ENCODE measurements at regions not wholly inside any gene's neighbourhood (a gene's known extent, or its start where the extent isn't known, plus 50 kb on each side); places are given as distances from the start of the nearest gene placed in this dataset.

DNA sequence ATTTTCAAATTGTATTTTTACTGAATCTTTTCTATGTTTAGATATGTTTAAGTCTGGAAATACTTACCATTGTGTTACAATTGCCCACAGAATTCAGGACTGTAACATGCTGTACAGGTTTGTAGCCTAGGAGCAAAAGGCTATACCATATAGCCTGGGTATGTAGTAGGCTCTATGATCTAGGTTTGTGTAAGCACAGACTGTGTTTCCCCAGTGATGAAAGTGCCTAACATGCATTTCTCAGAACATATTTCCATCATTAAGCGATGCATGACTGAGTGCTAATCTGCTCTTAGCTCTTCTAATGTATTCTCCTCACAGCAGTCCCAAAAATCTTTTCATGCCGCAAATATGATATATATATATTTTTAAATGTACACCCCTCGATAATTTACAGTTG lies 166.7 kb upstream of the PPP2R2B start:
- Histone ChIP-seq H2BK5ac (ENCODE audit: low read length) (no peak overlapping the region), H2AFZ (ENCODE audit: low read length) (no peak overlapping the region), H3K79me1 (ENCODE audit: low read depth, low read length) (no peaks in the 10 kb centered on the region), H2BK12ac (ENCODE audit: low read length) (no peak overlapping the region), H3K4ac (ENCODE audit: low read length) (no peak overlapping the region), H3K4me2 (ENCODE audit: insufficient read depth, low read length, poor library complexity, severe bottlenecking) (no peak overlapping the region), H3K9me3 (replicated peaks in 1 of 2; ENCODE audit: control insufficient read depth in 2 of 2, insufficient read depth in 1 of 2, low read depth in 1 of 2, low read length in 2 of 2) (no peaks in the 10 kb centered on the region), H3K9ac (ENCODE audit: low read depth, low read length, poor library complexity) (no peak overlapping the region), H2AK5ac (ENCODE audit: low read depth, low read length) (no peak overlapping the region), H3K4me3 (ENCODE audit: low read length in 2 of 2) (no peak overlapping the region), H2BK120ac (ENCODE audit: low read depth, low read length) (no peak overlapping the region), H4K91ac (ENCODE audit: low read depth, low read length, poor library complexity) (no peak overlapping the region), H3K23ac (ENCODE audit: low read depth, low read length, poor library complexity) (no peak overlapping the region), H3K27me3 (ENCODE audit: control insufficient read depth in 3 of 3, insufficient read depth in 3 of 3, low read depth in 1 of 3, low read length in 3 of 3) (no peaks in the 10 kb centered on the region), H2BK15ac (ENCODE audit: low read length) (no peak overlapping the region), H3K27ac (replicated peaks; ENCODE audit: low read length) (no peak overlapping the region), H3K36me3 (replicated peaks in 1 of 2; ENCODE audit: control insufficient read depth in 2 of 2, insufficient read depth in 2 of 2, low read length in 2 of 2) (no peaks in the 10 kb centered on the region), H4K8ac (ENCODE audit: low read depth, low read length) (no peak overlapping the region), H3K14ac (ENCODE audit: low read length) (no peak overlapping the region), H3K18ac (ENCODE audit: low read length) (no peak overlapping the region), H3K4me1 (ENCODE audit: control insufficient read depth in 2 of 2, insufficient read depth in 1 of 2, low read depth in 1 of 2, low read length in 2 of 2) (peaks cover 0 to 1% of the 10 kb centered on the region in 2 donors)
- WGBS, 2 donors (ENCODE audit: extremely low coverage in 2 of 2, insufficient read length in 2 of 2, insufficient replicate concordance in 1 of 2): no CpG with 5 or more reads among the region's 3 CpGs
- DNase-seq (ENCODE audit: low spot score): no peak

DNA sequence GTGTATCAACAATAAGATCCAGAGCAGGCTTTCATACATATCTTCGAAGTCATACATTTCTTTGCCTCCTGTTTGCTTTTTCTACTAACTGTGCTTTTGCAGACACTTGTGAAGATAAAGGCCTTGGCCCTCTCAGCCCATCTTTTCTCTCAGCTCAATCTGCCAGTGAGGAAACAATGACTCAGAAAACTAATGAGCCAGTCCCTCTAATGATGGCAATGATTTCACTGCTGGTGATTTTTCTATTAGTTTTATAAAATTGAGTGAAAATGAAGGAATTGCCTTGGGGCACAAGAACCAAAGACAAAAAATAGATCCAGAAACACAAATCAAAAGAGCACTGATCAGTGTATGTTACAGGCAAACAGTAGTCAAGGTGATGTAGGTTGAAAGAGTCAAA lies 167.7 kb upstream of the PPP2R2B start:
- Histone ChIP-seq H3K18ac (ENCODE audit: low read length) (no peak overlapping the region), H3K23ac (ENCODE audit: low read depth, low read length, poor library complexity) (no peak overlapping the region), H3K9me3 (replicated peaks in 1 of 2; ENCODE audit: control insufficient read depth in 2 of 2, insufficient read depth in 1 of 2, low read depth in 1 of 2, low read length in 2 of 2) (no peaks in the 10 kb centered on the region), H3K27ac (replicated peaks; ENCODE audit: low read length) (no peak overlapping the region), H2AFZ (ENCODE audit: low read length) (no peak overlapping the region), H3K4ac (ENCODE audit: low read length) (no peak overlapping the region), H3K27me3 (ENCODE audit: control insufficient read depth in 3 of 3, insufficient read depth in 3 of 3, low read depth in 1 of 3, low read length in 3 of 3) (no peaks in the 10 kb centered on the region), H3K4me3 (ENCODE audit: low read length in 2 of 2) (no peak overlapping the region), H4K8ac (ENCODE audit: low read depth, low read length) (no peak overlapping the region), H3K4me1 (ENCODE audit: control insufficient read depth in 2 of 2, insufficient read depth in 1 of 2, low read depth in 1 of 2, low read length in 2 of 2) (no peaks in the 10 kb centered on the region), H2AK5ac (ENCODE audit: low read depth, low read length) (no peak overlapping the region), H4K91ac (ENCODE audit: low read depth, low read length, poor library complexity) (no peak overlapping the region), H2BK120ac (ENCODE audit: low read depth, low read length) (no peak overlapping the region), H3K9ac (ENCODE audit: low read depth, low read length, poor library complexity) (no peak overlapping the region), H2BK5ac (ENCODE audit: low read length) (no peak overlapping the region), H2BK15ac (ENCODE audit: low read length) (no peak overlapping the region), H2BK12ac (ENCODE audit: low read length) (no peak overlapping the region), H3K79me1 (ENCODE audit: low read depth, low read length) (no peaks in the 10 kb centered on the region), H3K14ac (ENCODE audit: low read length) (no peak overlapping the region), H3K4me2 (ENCODE audit: insufficient read depth, low read length, poor library complexity, severe bottlenecking) (no peak overlapping the region), H3K36me3 (replicated peaks in 1 of 2; ENCODE audit: control insufficient read depth in 2 of 2, insufficient read depth in 2 of 2, low read length in 2 of 2) (no peaks in the 10 kb centered on the region)
- WGBS, 2 donors (ENCODE audit: extremely low coverage in 2 of 2, insufficient read length in 2 of 2, insufficient replicate concordance in 1 of 2): no CpG with 5 or more reads among the region's 1 CpG
- no peak for DNase-seq (ENCODE audit: low spot score)

DNA sequence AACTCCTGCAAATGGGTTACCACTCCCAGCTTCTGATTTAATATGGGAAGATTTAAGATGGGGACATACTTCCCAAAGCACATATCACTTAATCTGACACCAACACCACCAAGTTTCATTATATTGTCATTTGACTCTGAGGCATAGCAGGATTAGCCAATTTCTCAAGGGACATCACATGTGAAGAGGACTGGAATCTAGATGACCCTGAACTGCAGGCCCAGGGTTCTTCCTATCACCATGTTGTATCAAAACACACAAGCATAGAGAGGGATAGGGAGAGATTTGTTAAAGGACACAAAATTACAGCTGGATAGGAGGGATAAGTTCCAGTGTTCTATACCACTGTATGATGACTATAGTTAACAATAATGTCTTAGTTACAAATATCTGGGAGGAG lies 168.3 kb upstream of the PPP2R2B start:
- no peak overlapping the region for H3K27ac ChIP-seq (replicated peaks; ENCODE audit: low read length)
- no peak overlapping the region for H2AFZ ChIP-seq (ENCODE audit: low read length)
- H2BK12ac ChIP-seq (ENCODE audit: low read length): no peak overlapping the region
- H3K4me1 ChIP-seq (ENCODE audit: control insufficient read depth in 2 of 2, insufficient read depth in 1 of 2, low read depth in 1 of 2, low read length in 2 of 2): no peaks in the 10 kb centered on the region
- no peak overlapping the region for H2BK15ac ChIP-seq (ENCODE audit: low read length)
- H4K8ac ChIP-seq (ENCODE audit: low read depth, low read length): no peak overlapping the region
- H3K9ac ChIP-seq (ENCODE audit: low read depth, low read length, poor library complexity): no peak overlapping the region
- no peak overlapping the region for H2BK5ac ChIP-seq (ENCODE audit: low read length)
- no peaks in the 10 kb centered on the region for H3K36me3 ChIP-seq (replicated peaks in 1 of 2; ENCODE audit: control insufficient read depth in 2 of 2, insufficient read depth in 2 of 2, low read length in 2 of 2)
- no peaks in the 10 kb centered on the region for H3K27me3 ChIP-seq (ENCODE audit: control insufficient read depth in 3 of 3, insufficient read depth in 3 of 3, low read depth in 1 of 3, low read length in 3 of 3)
- H3K9me3 ChIP-seq (replicated peaks in 1 of 2; ENCODE audit: control insufficient read depth in 2 of 2, insufficient read depth in 1 of 2, low read depth in 1 of 2, low read length in 2 of 2): no peaks in the 10 kb centered on the region
- no peak overlapping the region for H2AK5ac ChIP-seq (ENCODE audit: low read depth, low read length)
- no peak overlapping the region for H3K18ac ChIP-seq (ENCODE audit: low read length)
- no peak overlapping the region for H4K91ac ChIP-seq (ENCODE audit: low read depth, low read length, poor library complexity)
- no peak overlapping the region for H3K4me3 ChIP-seq (ENCODE audit: low read length in 2 of 2)
- H3K14ac ChIP-seq (ENCODE audit: low read length): no peak overlapping the region
- no peak overlapping the region for H2BK120ac ChIP-seq (ENCODE audit: low read depth, low read length)
- no peak overlapping the region for H3K23ac ChIP-seq (ENCODE audit: low read depth, low read length, poor library complexity)
- no peak overlapping the region for H3K4ac ChIP-seq (ENCODE audit: low read length)
- DNase-seq (ENCODE audit: low spot score): no peak
- H3K79me1 ChIP-seq (ENCODE audit: low read depth, low read length): no peaks in the 10 kb centered on the region
- H3K4me2 ChIP-seq (ENCODE audit: insufficient read depth, low read length, poor library complexity, severe bottlenecking): no peak overlapping the region

DNA sequence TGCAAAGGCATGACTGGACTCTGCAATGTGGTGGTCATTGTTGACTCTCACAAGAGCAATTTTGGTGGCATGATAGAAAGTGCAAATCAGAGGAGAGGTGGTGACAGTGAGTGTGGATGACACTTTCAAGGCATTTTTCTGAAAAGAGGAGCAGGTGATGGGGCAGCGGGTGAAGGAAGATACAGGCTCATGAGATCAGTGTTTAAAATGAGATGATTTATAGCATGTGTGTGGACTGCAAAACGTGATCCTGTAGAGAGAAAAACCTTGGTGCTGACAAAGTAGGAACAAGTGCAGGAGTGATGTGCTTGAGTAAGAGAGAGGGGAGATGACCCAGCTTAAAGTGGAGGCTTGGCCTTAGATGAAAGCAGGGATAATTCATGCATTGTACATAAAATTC lies 171.2 kb upstream of the PPP2R2B start:
- Histone ChIP-seq H3K23ac (ENCODE audit: low read depth, low read length, poor library complexity) (no peak overlapping the region), H2AFZ (ENCODE audit: low read length) (no peak overlapping the region), H3K9ac (ENCODE audit: low read depth, low read length, poor library complexity) (no peak overlapping the region), H3K18ac (ENCODE audit: low read length) (no peak overlapping the region), H2BK12ac (ENCODE audit: low read length) (no peak overlapping the region), H2BK120ac (ENCODE audit: low read depth, low read length) (no peak overlapping the region), H2BK5ac (ENCODE audit: low read length) (no peak overlapping the region), H4K8ac (ENCODE audit: low read depth, low read length) (no peak overlapping the region), H3K9me3 (replicated peaks in 1 of 2; ENCODE audit: control insufficient read depth in 2 of 2, insufficient read depth in 1 of 2, low read depth in 1 of 2, low read length in 2 of 2) (no peaks in the 10 kb centered on the region), H3K4me1 (ENCODE audit: control insufficient read depth in 2 of 2, insufficient read depth in 1 of 2, low read depth in 1 of 2, low read length in 2 of 2) (no peaks in the 10 kb centered on the region), H2BK15ac (ENCODE audit: low read length) (no peak overlapping the region), H3K27ac (replicated peaks; ENCODE audit: low read length) (no peak overlapping the region), H3K27me3 (ENCODE audit: control insufficient read depth in 3 of 3, insufficient read depth in 3 of 3, low read depth in 1 of 3, low read length in 3 of 3) (peaks cover 0 to 3% (median 0%) of the 10 kb centered on the region in 3 experiments), H3K4ac (ENCODE audit: low read length) (no peak overlapping the region), H3K36me3 (replicated peaks in 1 of 2; ENCODE audit: control insufficient read depth in 2 of 2, insufficient read depth in 2 of 2, low read length in 2 of 2) (no peaks in the 10 kb centered on the region), H3K4me3 (ENCODE audit: low read length in 2 of 2) (no peak overlapping the region), H3K14ac (ENCODE audit: low read length) (no peak overlapping the region), H3K79me1 (ENCODE audit: low read depth, low read length) (no peaks in the 10 kb centered on the region), H2AK5ac (ENCODE audit: low read depth, low read length) (no peak overlapping the region), H4K91ac (ENCODE audit: low read depth, low read length, poor library complexity) (no peak overlapping the region), H3K4me2 (ENCODE audit: insufficient read depth, low read length, poor library complexity, severe bottlenecking) (no peak overlapping the region)
- DNase-seq (ENCODE audit: low spot score): no peak
- WGBS, 2 donors (ENCODE audit: extremely low coverage in 2 of 2, insufficient read length in 2 of 2, insufficient replicate concordance in 1 of 2): no CpG with 5 or more reads among the region's 2 CpGs

All from neuronal stem cell (in vitro differentiated cells).